Kidney (tissue), 13 donors: ENCODE measurements at regions not wholly inside any gene's neighbourhood (a gene's known extent, or its start where the extent isn't known, plus 50 kb on each side); places are given as distances from the start of the nearest gene placed in this dataset.

Experiments used
- DNase-seq, 5 donors: peaks; one replicate each; pipeline ENCODE4 v3.0.0-alpha.2; 2013 to 2020
- FAIRE-seq: peaks from 2 replicates; lab custom pipeline; 2012; peaks lifted over from hg19 to GRCh38; lab: Jason Lieb, UNC
- H3K27ac ChIP-seq, 2 donors: one replicate each; pipeline ENCODE4 v1.7.0; 2013; ENCODE audit warnings: low read depth in 2 of 2, low read length in 2 of 2, inconsistent platforms in 1 of 2
- H3K27me3 ChIP-seq: one replicate; pipeline ENCODE4 v1.7.1; 2013; ENCODE audit warnings: low read length, inconsistent platforms; ENCODE audit not compliant: control insufficient read depth, insufficient read depth
- H3K36me3 ChIP-seq, 3 donors: one replicate each; pipeline versions ENCODE4 v1.7.0 to v1.7.1; 2013; ENCODE audit warnings: low read length in 3 of 3, control low read depth in 1 of 3, inconsistent platforms in 1 of 3; ENCODE audit not compliant: insufficient read depth in 3 of 3, control insufficient read depth in 2 of 3
- H3K4me1 ChIP-seq, 3 donors: one replicate each; pipeline versions ENCODE4 v1.7.0 to v1.7.1; 2013; ENCODE audit warnings: low read length in 3 of 3, inconsistent platforms in 1 of 3, low read depth in 1 of 3; ENCODE audit not compliant: control insufficient read depth in 2 of 3, insufficient read depth in 2 of 3
- H3K4me3 ChIP-seq, 3 donors: one replicate each; pipeline versions ENCODE4 v1.7.0 to v1.8.1; 2013; ENCODE audit warnings: low read length in 3 of 3, control low read depth in 1 of 3, inconsistent platforms in 1 of 3
- H3K9ac ChIP-seq, 3 donors: one replicate each; pipeline versions ENCODE4 v1.7.0 to v1.7.1; 2013; ENCODE audit warnings: low read length in 3 of 3, control low read depth in 1 of 3, inconsistent platforms in 1 of 3
- H3K9me3 ChIP-seq, 3 donors: one replicate each; pipeline versions ENCODE4 v1.7.0 to v1.7.1; 2013; ENCODE audit warnings: low read length in 3 of 3, control low read depth in 1 of 3, inconsistent platforms in 1 of 3; ENCODE audit not compliant: control insufficient read depth in 2 of 3, insufficient read depth in 1 of 3
- intact Hi-C: fragments of 100-400 bp; cut with DNase I; formaldehyde crosslinking; loops from one replicate; pipeline ENCODE4 v1.11.1; 2022
- TF ChIP-seq, protein P1 (sequence below): IDR thresholded peaks from 3 replicates; pipeline ENCODE4 v1.5.1; 2012; ENCODE audit warnings: mild to moderate bottlenecking, moderate library complexity, borderline replicate concordance; ENCODE audit not compliant: insufficient read depth; ENCODE audit errors: extremely low read depth
- donor health status: control.
- donor health status: control.
- donor health status: control.
- donor health status: control.
- donor health status: control.
- donor health status: DM: yes; HTN: yes; CAD: no.
- donor health status: Normal renal cell carcinoma (clear cell type).

DNA sequence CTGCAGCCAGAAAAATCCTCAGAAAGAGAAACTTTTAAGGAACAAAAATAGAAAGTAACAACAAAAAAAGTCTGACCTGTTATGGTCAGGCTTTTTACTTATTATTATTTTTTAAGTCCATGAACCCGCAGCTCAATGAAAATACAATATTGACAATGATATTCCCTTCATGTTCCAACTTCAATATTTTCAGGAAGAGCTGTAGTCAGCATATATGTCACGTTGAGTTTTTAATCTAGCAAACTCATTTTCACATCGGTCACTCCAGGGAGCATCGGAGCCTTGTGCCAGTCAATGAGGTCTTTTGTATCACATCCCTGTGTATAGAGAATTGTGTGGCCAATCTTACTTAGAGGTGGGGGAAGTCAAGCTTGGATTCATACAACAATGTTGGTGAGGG, 568.4 kb upstream of the GCFC2 start:
- no peak overlapping the region for H3K27ac ChIP-seq
- DNase-seq (no peak), FAIRE-seq (no peak)
- intact Hi-C loops = no loop called here
- no peak overlapping the region for H3K9ac ChIP-seq
- no peak overlapping the region for H3K4me3 ChIP-seq
- H3K4me1 ChIP-seq = no peaks in the 10 kb centered on the region
- TF ChIP-seq, protein P1, sequence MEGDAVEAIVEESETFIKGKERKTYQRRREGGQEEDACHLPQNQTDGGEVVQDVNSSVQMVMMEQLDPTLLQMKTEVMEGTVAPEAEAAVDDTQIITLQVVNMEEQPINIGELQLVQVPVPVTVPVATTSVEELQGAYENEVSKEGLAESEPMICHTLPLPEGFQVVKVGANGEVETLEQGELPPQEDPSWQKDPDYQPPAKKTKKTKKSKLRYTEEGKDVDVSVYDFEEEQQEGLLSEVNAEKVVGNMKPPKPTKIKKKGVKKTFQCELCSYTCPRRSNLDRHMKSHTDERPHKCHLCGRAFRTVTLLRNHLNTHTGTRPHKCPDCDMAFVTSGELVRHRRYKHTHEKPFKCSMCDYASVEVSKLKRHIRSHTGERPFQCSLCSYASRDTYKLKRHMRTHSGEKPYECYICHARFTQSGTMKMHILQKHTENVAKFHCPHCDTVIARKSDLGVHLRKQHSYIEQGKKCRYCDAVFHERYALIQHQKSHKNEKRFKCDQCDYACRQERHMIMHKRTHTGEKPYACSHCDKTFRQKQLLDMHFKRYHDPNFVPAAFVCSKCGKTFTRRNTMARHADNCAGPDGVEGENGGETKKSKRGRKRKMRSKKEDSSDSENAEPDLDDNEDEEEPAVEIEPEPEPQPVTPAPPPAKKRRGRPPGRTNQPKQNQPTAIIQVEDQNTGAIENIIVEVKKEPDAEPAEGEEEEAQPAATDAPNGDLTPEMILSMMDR = no peak
- H3K36me3 ChIP-seq = no peaks in the 10 kb centered on the region
- H3K27me3 ChIP-seq = no peaks in the 10 kb centered on the region
- no peaks in the 10 kb centered on the region for H3K9me3 ChIP-seq

DNA sequence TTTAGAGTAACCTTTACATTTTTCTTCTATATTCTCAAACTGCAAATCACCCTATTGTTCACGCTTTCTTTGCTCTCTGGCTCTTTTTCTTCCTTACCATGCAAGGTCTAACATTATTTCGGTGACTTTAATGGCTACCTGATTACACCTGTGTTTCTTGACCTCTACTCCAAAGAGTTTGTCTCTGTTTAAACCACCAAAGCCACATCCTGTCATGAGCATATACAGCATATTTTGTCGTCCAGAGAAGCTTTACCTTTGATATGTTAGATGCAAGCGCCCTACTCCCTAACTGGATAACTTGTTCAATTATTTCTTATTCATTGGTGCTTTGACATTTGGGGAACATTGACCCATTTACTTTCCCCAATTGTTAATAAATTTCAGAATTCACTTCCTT, 565.1 kb upstream of the GCFC2 start:
- H3K4me3 ChIP-seq = no peak overlapping the region
- no peaks in the 10 kb centered on the region for H3K36me3 ChIP-seq
- no peaks in the 10 kb centered on the region for H3K4me1 ChIP-seq
- no peak for DNase-seq
- no peaks in the 10 kb centered on the region for H3K27me3 ChIP-seq
- no peak overlapping the region for H3K27ac ChIP-seq
- no peak overlapping the region for H3K9ac ChIP-seq
- no peaks in the 10 kb centered on the region for H3K9me3 ChIP-seq
- no peak for FAIRE-seq
- intact Hi-C loops = no loop called here
- TF ChIP-seq, protein P1 = no peak

DNA sequence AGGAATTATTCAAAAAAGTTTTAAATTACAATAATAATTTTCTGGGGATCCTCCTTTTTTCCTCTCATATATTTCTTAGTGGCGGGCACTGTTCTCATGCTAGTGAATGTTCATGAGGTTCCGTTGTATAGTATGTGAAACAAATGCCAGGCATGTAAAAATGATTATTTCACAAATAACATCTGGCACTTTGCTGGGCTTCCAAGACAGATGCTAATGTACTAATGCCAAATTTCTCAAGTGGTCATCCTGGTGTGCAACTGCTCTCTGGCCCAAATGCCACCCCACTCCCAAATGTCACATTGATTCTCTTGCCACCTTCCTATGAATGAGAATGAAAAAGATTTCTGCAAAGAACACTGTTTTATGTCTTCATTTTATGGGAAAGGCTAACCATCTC, 564.0 kb upstream of the GCFC2 start:
- no peak overlapping the region for H3K4me3 ChIP-seq
- TF ChIP-seq, protein P1 = no peak
- DNase-seq = no peak
- H3K27ac ChIP-seq = no peak overlapping the region
- no peaks in the 10 kb centered on the region for H3K4me1 ChIP-seq
- intact Hi-C loops = no loop called here
- H3K9me3 ChIP-seq = no peaks in the 10 kb centered on the region
- no peaks in the 10 kb centered on the region for H3K36me3 ChIP-seq
- H3K27me3 ChIP-seq = no peaks in the 10 kb centered on the region
- no peak for FAIRE-seq
- H3K9ac ChIP-seq = no peak overlapping the region

DNA sequence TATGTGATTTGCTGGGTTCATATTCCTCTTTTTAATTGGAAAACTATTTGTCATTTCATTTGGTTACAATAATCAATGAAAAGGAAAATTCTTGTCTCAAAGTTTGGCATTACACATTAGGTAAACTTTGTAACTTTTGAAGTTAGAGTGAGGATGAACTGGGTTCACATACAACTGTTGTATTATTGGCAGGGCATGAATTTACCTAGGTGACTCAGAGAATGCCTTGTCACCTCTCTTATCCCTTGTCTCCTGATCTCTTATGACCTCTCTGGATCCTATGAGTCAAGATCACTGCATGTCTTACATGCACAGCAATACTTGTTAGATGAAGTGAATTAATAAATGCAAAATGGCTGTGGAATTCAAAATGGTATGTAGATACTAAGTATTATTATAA, 563.4 kb upstream of the GCFC2 start:
- FAIRE-seq (no peak), DNase-seq (no peak)
- Histone ChIP-seq H3K4me1 (no peaks in the 10 kb centered on the region), H3K4me3 (no peak overlapping the region), H3K27ac (no peak overlapping the region), H3K27me3 (no peaks in the 10 kb centered on the region), H3K9me3 (no peaks in the 10 kb centered on the region), H3K9ac (no peak overlapping the region), H3K36me3 (no peaks in the 10 kb centered on the region)
- TF ChIP-seq, protein P1 = no peak
- intact Hi-C loops = no loop called here
